ENCODE measurements at regions not wholly inside any gene's neighbourhood (a gene's known extent, or its start where the extent isn't known, plus 50 kb on each side); places are given as distances from the start of the nearest gene placed in this dataset.
"Not testable (repeated sequence)": the region's sequence is repeated elsewhere in the genome, so short reads cannot be mapped to it uniquely, and the experiment has no call there.

DNA sequence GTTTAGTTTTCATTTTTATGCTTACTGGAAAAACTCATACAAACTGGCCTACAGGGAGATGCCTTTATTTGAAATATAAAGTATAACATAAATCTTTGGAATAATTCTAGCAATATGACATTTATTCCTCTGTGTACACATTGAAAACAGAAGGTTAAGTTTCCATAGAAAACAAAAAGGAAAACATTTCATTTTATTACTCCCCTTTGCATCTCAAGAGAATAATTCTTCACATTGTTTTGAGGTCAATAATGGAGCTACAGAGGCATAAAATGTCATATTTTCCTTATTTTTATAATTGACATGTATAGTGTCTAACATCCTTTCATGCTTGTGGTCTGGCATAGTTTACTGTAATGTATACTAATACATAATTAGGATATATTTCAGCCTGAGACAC, 187.6 kb upstream of the AGTR1 start:
- H3K27me3 ChIP-seq (ENCODE audit: control insufficient read depth, insufficient read depth, low read length) = no peaks in the 10 kb centered on the region
- H3K4me3 ChIP-seq (ENCODE audit: low read length) = no peak overlapping the region
- no peaks in the 10 kb centered on the region for H3K4me1 ChIP-seq (ENCODE audit: control insufficient read depth, insufficient read depth, low read length)
- H3K36me3 ChIP-seq (ENCODE audit: control insufficient read depth, insufficient read depth, low read length) = no peaks in the 10 kb centered on the region
- H3K9me3 ChIP-seq (replicated peaks; ENCODE audit: control insufficient read depth, low read depth, low read length) = no peaks in the 10 kb centered on the region
- DNase-seq = peak; percentile 89
- peak overlapping the region; percentile 53 for H3K27ac ChIP-seq (ENCODE audit: low read length)

DNA sequence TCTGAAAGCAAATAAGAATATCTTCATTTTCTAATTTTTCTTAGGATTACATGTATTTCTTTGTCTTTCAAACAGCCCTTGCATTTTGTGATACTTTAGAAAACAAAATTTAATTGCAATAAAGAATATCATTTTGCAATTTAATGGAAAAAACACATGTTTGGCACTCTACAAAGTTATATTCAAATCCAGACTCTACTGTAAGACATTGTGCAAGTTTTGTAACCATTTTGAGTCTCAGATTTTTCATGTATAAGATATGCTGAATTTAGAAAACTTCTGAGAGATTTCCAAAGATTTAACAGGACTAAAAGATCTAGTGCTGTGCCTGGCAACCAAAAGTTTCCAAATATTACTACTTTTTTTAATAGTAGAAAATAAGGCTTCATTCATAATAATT, 187.1 kb upstream of the AGTR1 start:
- peak overlapping the region; percentile 53 for H3K27ac ChIP-seq (ENCODE audit: low read length)
- DNase-seq = peak; percentile 78

DNA sequence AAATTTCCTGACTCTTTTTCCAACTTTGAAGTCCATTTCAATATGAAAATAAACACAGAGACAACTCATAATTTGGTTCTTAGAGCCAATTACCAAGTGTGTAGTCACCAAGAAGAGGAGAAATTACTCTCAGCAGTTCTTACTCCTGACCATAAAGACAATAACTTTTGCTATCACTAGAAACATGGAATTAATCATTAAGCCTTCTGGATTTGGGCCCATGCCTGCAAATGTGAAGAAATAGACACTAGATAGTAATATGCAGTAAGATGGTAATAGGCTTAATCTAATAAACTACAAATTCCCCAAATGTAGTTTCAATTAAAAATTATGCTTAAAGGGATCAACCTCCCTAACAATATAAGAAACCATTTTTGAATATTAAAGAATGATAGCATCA, 185.1 kb upstream of the AGTR1 start:
- DNase-seq = no peak
- Histone ChIP-seq H3K4me1 (ENCODE audit: control insufficient read depth, insufficient read depth, low read length) (no peaks in the 10 kb centered on the region), H3K4me3 (ENCODE audit: low read length) (no peak overlapping the region), H3K36me3 (ENCODE audit: control insufficient read depth, insufficient read depth, low read length) (no peaks in the 10 kb centered on the region), H3K9me3 (replicated peaks; ENCODE audit: control insufficient read depth, low read depth, low read length) (no peaks in the 10 kb centered on the region), H3K27me3 (ENCODE audit: control insufficient read depth, insufficient read depth, low read length) (no peaks in the 10 kb centered on the region), H3K27ac (ENCODE audit: low read length) (no peak overlapping the region)

More for the DNA sequence above, 187.1 kb upstream of the AGTR1 start:
- no peaks in the 10 kb centered on the region for H3K4me1 ChIP-seq (ENCODE audit: control insufficient read depth, insufficient read depth, low read length)
- no peaks in the 10 kb centered on the region for H3K27me3 ChIP-seq (ENCODE audit: control insufficient read depth, insufficient read depth, low read length)
- H3K9me3 ChIP-seq (replicated peaks; ENCODE audit: control insufficient read depth, low read depth, low read length) = no peaks in the 10 kb centered on the region
- no peaks in the 10 kb centered on the region for H3K36me3 ChIP-seq (ENCODE audit: control insufficient read depth, insufficient read depth, low read length)
- H3K4me3 ChIP-seq (ENCODE audit: low read length) = no peak overlapping the region

DNA sequence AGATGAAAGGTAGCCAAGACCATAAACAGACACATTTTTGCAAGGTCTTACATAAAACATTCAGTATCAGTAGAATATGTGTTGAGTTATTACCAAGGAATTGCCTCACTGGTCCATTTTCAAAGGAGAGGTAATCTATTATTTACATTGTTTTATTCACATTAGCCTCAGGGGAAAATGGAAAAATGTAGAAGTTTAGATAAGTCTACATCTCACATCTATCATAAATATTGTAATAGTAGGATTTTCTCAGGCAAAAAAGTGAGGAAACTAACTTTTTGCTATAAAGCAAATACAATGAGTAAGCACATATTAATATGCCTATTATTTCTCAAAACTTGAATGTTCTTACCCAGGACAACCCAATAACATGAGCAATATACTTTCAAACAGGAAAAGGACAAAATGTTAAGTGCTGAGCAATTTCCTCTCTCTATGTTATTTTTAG, 184.6 kb upstream of the AGTR1 start:
- Histone ChIP-seq H3K9me3 (replicated peaks; ENCODE audit: control insufficient read depth, low read depth, low read length) (no peaks in the 10 kb centered on the region), H3K36me3 (ENCODE audit: control insufficient read depth, insufficient read depth, low read length) (no peaks in the 10 kb centered on the region), H3K4me3 (ENCODE audit: low read length) (no peak overlapping the region), H3K27me3 (ENCODE audit: control insufficient read depth, insufficient read depth, low read length) (no peaks in the 10 kb centered on the region), H3K27ac (ENCODE audit: low read length) (no peak overlapping the region), H3K4me1 (ENCODE audit: control insufficient read depth, insufficient read depth, low read length) (no peaks in the 10 kb centered on the region)
- DNase-seq = no peak

DNA sequence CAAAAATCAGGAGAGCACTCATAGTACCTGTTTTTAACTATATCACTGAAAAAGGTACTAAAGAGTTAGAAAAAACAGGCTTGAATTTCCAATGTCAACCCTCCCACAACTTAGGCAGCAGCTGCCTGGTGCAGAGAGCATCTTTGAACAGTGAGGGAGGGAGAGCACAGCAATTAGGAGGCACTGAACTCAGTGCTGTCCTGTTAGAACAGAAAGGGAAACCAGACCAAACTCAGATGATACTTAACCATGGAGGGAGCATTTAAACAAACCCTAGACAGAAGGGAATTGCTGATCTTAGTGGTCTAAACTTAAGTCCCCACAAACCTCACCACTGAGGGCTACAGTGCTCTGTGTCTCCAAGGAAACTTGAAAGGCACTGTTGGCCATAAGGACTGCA, 179.2 kb upstream of the AGTR1 start:
- Histone ChIP-seq H3K4me1 (ENCODE audit: control insufficient read depth, insufficient read depth, low read length) (no peaks in the 10 kb centered on the region), H3K4me3 (ENCODE audit: low read length) (no peak overlapping the region), H3K27me3 (ENCODE audit: control insufficient read depth, insufficient read depth, low read length) (no peaks in the 10 kb centered on the region), H3K36me3 (ENCODE audit: control insufficient read depth, insufficient read depth, low read length) (no peaks in the 10 kb centered on the region), H3K9me3 (replicated peaks; ENCODE audit: control insufficient read depth, low read depth, low read length) (no peaks in the 10 kb centered on the region), H3K27ac (ENCODE audit: low read length) (no peak overlapping the region)
- DNase-seq = no peak

DNA sequence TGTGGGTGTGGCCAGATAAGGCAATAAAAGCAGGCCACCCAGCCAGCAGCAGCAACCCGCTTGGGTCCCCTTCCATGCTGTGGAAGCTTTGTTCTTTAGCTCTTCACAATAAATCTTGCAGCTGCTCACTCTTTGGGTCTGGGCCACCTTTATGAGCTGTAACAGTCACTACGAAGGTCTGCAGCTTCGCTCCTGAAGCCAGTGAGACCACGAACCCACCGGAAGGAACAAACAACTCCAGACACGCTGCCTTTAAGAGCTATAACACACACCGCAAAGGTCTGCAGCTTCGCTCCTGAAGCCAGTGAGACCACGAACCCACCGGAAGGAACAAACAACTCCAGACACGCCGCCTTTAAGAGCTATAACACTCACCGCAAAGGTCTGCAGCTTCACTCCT, 172.1 kb upstream of the AGTR1 start:
- not testable (repeated sequence) for H3K27me3 ChIP-seq (ENCODE audit: control insufficient read depth, insufficient read depth, low read length); H3K4me1 ChIP-seq (ENCODE audit: control insufficient read depth, insufficient read depth, low read length); H3K27ac ChIP-seq (ENCODE audit: low read length); H3K4me3 ChIP-seq (ENCODE audit: low read length); DNase-seq; H3K36me3 ChIP-seq (ENCODE audit: control insufficient read depth, insufficient read depth, low read length); H3K9me3 ChIP-seq (replicated peaks; ENCODE audit: control insufficient read depth, low read depth, low read length)
- 50% methylated on average over 2 of the region's 13 CpGs for WGBS (ENCODE audit: insufficient coverage)

DNA sequence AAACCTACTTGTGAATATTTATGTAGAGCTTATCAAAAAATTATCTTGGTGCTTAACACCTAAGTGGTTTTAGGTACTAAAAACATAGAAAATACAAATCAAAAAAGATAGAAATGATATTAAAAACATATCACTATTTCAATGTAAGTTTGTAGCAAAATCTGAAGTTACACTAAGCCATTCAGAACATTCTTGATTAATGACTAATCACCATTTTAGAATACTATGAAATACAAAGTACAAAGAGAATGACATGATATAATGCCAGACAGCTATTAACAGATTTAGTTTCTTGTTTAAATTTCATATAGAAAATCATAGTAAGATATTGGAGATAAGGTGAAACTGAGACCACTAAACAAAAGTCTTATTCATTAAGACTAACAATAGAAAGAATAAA, 169.7 kb upstream of the AGTR1 start:
- H3K9me3 ChIP-seq (replicated peaks; ENCODE audit: control insufficient read depth, low read depth, low read length) = no peaks in the 10 kb centered on the region
- H3K27me3 ChIP-seq (ENCODE audit: control insufficient read depth, insufficient read depth, low read length) = no peaks in the 10 kb centered on the region
- H3K27ac ChIP-seq (ENCODE audit: low read length) = no peak overlapping the region
- no peak overlapping the region for H3K4me3 ChIP-seq (ENCODE audit: low read length)
- H3K36me3 ChIP-seq (ENCODE audit: control insufficient read depth, insufficient read depth, low read length) = no peaks in the 10 kb centered on the region
- H3K4me1 ChIP-seq (ENCODE audit: control insufficient read depth, insufficient read depth, low read length) = peaks cover 2% of the 10 kb centered on the region
- DNase-seq = no peak

DNA sequence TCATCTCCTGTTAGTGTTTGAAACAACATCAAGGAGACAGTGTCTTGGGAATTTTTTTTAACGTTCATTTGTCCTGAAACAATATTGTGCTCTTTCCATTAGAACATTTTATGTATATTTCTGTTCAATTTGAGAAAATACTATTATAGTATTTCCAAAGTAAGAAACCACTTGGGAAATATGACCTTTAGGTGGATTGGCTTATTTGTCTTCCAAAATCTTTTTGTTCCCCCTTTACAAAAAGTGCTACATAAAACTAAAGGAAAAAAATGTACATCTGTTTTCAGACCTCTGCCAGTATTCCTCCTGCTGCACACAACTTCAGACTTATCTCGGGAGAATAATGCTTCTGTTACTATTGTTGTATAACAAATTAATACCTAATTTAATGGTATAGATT, 165.9 kb upstream of the AGTR1 start:
- Histone ChIP-seq H3K4me1 (ENCODE audit: control insufficient read depth, insufficient read depth, low read length) (peaks cover 2% of the 10 kb centered on the region), H3K9me3 (replicated peaks; ENCODE audit: control insufficient read depth, low read depth, low read length) (no peaks in the 10 kb centered on the region), H3K4me3 (ENCODE audit: low read length) (no peak overlapping the region), H3K27me3 (ENCODE audit: control insufficient read depth, insufficient read depth, low read length) (no peaks in the 10 kb centered on the region), H3K27ac (ENCODE audit: low read length) (no peak overlapping the region), H3K36me3 (ENCODE audit: control insufficient read depth, insufficient read depth, low read length) (no peaks in the 10 kb centered on the region)
- peak; percentile 80 for DNase-seq
- no CpG with 5 or more reads among the region's 2 CpGs for WGBS (ENCODE audit: insufficient coverage)

DNA sequence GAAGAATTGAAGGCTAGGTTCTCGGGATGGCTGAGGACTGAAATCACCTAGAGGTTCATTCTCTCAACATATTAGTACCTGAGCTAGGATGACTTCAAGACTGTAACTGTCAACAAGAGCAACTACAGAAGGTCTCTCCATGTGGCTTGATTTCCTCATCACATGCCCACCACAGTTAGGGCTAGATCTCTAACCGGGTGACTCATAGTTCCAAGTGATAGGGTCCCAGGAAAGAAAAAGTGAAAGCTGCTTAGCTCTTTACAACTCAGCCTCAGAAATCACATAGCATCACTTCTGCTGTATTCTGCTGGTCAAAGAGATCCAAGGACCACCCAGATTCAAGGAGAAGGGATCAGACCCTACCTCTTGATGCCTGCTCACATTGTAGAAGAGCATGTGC, 165.4 kb upstream of the AGTR1 start:
- Histone ChIP-seq H3K36me3 (ENCODE audit: control insufficient read depth, insufficient read depth, low read length) (no peaks in the 10 kb centered on the region), H3K27me3 (ENCODE audit: control insufficient read depth, insufficient read depth, low read length) (no peaks in the 10 kb centered on the region), H3K9me3 (replicated peaks; ENCODE audit: control insufficient read depth, low read depth, low read length) (no peaks in the 10 kb centered on the region), H3K4me3 (ENCODE audit: low read length) (no peak overlapping the region), H3K27ac (ENCODE audit: low read length) (peak overlapping the region; percentile 40), H3K4me1 (ENCODE audit: control insufficient read depth, insufficient read depth, low read length) (peaks cover 2% of the 10 kb centered on the region)
- WGBS (ENCODE audit: insufficient coverage) = 67% methylated on average over 1 of the region's 2 CpGs
- peak; percentile 14 for DNase-seq

DNA sequence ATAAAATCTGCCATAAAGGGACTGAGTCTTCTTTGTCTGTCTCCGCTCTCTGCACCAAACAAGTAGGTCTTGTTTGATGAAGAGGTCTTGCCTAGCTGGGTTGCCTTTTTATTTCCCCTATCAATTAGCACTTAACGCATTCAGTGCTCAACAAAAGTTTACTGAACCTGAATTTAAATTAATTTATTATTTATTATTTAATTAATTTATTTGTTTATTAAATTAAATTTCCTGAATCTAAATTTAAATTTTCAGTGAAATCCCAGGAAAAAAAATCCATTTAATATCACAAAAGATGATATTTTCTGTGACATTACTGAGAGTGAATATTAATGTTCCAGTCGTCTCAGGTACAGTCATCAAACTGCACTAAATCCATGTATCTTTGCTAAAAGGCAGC, 164.9 kb upstream of the AGTR1 start:
- Histone ChIP-seq H3K27me3 (ENCODE audit: control insufficient read depth, insufficient read depth, low read length) (no peaks in the 10 kb centered on the region), H3K4me1 (ENCODE audit: control insufficient read depth, insufficient read depth, low read length) (peaks cover 2% of the 10 kb centered on the region), H3K9me3 (replicated peaks; ENCODE audit: control insufficient read depth, low read depth, low read length) (no peaks in the 10 kb centered on the region), H3K27ac (ENCODE audit: low read length) (no peak overlapping the region), H3K36me3 (ENCODE audit: control insufficient read depth, insufficient read depth, low read length) (no peaks in the 10 kb centered on the region), H3K4me3 (ENCODE audit: low read length) (no peak overlapping the region)
- WGBS (ENCODE audit: insufficient coverage) = no CpG with 5 or more reads among the region's 3 CpGs
- DNase-seq = no peak

DNA sequence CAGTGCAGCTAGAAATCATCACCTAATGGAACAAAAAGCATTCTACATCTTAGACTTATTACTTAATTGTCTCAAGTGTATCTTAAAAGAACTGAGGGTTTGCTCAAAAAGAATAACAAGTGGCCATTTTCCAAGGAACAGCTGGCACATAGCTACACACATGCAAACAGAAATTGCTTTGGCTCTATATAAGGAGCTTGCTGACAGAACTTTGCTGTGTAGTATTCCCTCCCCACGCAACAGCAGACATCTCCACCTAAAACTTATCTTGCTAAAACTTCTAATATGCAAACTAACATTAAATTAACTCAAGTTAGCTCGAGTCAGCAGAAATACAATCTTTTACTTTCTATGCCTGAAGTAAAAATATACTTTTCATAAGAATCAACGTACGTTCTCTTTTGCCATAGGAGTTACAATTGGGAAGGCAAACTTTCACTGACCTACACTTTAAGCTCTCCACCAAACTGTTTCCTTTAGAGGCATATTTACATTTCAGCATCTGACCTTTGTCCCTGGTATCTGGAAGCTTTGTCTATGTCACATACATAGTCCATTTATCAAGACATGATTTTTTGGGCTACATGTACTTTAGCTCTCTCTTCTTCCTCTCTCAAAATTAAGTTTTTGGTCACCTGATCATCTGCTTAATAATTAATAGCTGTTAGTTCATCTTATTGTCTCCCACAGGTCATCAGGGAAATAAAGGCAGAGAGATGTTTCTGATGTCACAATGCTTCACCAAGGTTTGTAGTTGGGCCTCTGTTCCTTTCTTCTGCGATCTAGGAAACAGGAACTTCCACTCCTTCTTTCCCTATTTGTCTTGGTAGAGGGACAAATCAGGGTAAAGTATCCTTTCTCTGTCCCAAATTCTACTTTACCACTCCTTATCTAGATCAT, 163.4 kb upstream of the AGTR1 start:
- H3K27me3 ChIP-seq (ENCODE audit: control insufficient read depth, insufficient read depth, low read length) = no peaks in the 10 kb centered on the region
- no peaks in the 10 kb centered on the region for H3K9me3 ChIP-seq (replicated peaks; ENCODE audit: control insufficient read depth, low read depth, low read length)
- H3K4me1 ChIP-seq (ENCODE audit: control insufficient read depth, insufficient read depth, low read length) = no peaks in the 10 kb centered on the region
- H3K4me3 ChIP-seq (ENCODE audit: low read length) = no peak overlapping the region
- peak overlapping the region; percentile 50 for H3K27ac ChIP-seq (ENCODE audit: low read length)
- H3K36me3 ChIP-seq (ENCODE audit: control insufficient read depth, insufficient read depth, low read length) = no peaks in the 10 kb centered on the region
- 76% methylated on average over 2 of the region's 5 CpGs for WGBS (ENCODE audit: insufficient coverage)
- peak; percentile 34 for DNase-seq
